ENCODE measurements at regions not wholly inside any gene's neighbourhood (a gene's known extent, or its start where the extent isn't known, plus 50 kb on each side); places are given as distances from the start of the nearest gene placed in this dataset.

DNA sequence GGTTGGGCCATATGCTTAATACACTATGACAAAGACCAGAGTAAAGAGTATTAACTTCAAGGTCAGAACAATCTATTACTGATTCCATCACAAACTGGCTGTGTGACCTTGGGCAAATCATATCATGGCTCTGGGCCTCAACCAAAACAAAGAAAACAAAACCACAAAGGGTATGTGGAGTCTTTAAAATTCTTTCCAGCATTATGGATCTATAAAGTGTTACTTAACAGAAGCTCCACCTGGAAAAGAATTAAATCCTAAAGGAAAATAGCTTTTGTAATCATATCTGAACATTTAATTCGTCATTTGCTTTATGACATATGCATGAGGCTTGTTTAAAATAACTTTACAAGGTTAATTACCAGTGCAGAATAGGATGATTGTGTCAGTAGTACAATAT is 265.5 kb downstream of the SATB1 start:
- H3K27ac ChIP-seq, result no peak overlapping the region
- TF ChIP-seq POLR2A (IDR thresholded peaks at IDR 0.05) (no peak), EP300 (IDR thresholded peaks at IDR 0.05) (no peak), POLR2AphosphoS5 (IDR thresholded peaks at IDR 0.05) (no peak)
- TF ChIP-seq, protein P1, sequence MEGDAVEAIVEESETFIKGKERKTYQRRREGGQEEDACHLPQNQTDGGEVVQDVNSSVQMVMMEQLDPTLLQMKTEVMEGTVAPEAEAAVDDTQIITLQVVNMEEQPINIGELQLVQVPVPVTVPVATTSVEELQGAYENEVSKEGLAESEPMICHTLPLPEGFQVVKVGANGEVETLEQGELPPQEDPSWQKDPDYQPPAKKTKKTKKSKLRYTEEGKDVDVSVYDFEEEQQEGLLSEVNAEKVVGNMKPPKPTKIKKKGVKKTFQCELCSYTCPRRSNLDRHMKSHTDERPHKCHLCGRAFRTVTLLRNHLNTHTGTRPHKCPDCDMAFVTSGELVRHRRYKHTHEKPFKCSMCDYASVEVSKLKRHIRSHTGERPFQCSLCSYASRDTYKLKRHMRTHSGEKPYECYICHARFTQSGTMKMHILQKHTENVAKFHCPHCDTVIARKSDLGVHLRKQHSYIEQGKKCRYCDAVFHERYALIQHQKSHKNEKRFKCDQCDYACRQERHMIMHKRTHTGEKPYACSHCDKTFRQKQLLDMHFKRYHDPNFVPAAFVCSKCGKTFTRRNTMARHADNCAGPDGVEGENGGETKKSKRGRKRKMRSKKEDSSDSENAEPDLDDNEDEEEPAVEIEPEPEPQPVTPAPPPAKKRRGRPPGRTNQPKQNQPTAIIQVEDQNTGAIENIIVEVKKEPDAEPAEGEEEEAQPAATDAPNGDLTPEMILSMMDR (IDR thresholded peaks at IDR 0.05), result no peak
- WGBS, 2 donors, result 69 to 84% methylated on average over 1 of the region's 1 CpG
- no peaks in the 10 kb centered on the region for H3K4me1 ChIP-seq
- DNase-seq, result no peak
- ATAC-seq (ENCODE audit: low FRiP score in 2 of 2), result no peak
- H3K9me3 ChIP-seq, result no peaks in the 10 kb centered on the region
- no peaks in the 10 kb centered on the region for H3K36me3 ChIP-seq
- H3K27me3 ChIP-seq, result no peaks in the 10 kb centered on the region
- no peak overlapping the region for H3K4me3 ChIP-seq

DNA sequence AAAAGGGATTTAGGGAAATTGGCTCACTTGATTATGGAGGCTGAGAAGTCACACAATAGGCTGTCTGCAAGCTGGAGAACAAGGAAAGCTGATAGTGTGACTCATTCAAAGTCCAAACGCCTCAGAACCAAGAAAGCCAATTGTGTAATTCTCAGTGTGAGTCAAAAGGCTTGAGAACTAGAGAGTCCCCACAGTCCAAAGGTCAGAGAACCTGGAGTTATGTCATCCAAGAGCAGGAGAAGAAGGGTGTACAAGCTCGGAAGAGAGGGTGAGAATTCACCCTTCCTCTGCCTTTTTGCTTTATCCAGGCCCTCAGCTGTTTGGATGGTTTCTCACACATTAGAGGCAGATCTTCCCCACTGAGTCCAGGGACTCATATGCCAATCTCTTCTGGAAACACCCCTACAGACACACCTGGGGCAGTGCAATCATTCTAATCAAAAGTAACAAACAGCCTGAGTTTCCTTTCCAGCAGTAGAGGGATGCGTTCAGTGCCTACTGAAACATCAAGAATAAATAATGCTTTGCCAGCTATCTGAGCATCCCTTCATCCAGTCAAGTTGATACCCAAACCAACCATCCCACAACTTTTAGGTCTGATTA is 271.5 kb downstream of the SATB1 start:
- TF ChIP-seq POLR2A (IDR thresholded peaks at IDR 0.05) (no peak), EP300 (IDR thresholded peaks at IDR 0.05) (no peak), POLR2AphosphoS5 (IDR thresholded peaks at IDR 0.05) (no peak)
- TF ChIP-seq, protein P1 (IDR thresholded peaks at IDR 0.05), result no peak
- Histone ChIP-seq H3K4me1 (no peaks in the 10 kb centered on the region), H3K27me3 (no peaks in the 10 kb centered on the region), H3K4me3 (no peak overlapping the region), H3K27ac (no peak overlapping the region), H3K9me3 (no peaks in the 10 kb centered on the region), H3K36me3 (no peaks in the 10 kb centered on the region)
- ATAC-seq (ENCODE audit: low FRiP score in 2 of 2), result no peak
- DNase-seq, result no peak
- 49 to 59% methylated on average over 3 of the region's 3 CpGs for WGBS, 2 donors

DNA sequence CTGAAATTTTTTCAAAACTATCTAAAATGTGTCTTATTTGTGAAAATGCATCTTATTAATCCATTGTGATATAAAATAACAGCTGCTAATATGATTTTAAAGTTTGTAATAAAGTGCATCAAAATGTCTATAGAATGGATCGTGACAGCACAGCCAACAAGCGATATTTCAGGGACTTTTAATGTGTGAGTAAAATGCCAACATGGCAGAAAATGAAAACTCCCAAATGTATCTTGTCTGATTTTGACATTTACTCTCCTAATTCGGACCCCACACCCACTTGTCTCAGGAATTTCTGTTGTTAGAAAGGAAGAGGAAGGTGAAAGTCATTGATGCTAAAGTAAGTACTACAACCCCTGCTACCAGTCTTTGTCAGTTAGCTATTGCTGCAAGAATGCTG is 273.9 kb downstream of the SATB1 start:
- no peak for TF ChIP-seq POLR2AphosphoS5 (IDR thresholded peaks at IDR 0.05)
- TF ChIP-seq, protein P1 (IDR thresholded peaks at IDR 0.05), result no peak
- TF ChIP-seq POLR2A (IDR thresholded peaks at IDR 0.05), result no peak
- TF ChIP-seq EP300 (IDR thresholded peaks at IDR 0.05), result no peak
- H3K27ac ChIP-seq, result no peak overlapping the region

DNA sequence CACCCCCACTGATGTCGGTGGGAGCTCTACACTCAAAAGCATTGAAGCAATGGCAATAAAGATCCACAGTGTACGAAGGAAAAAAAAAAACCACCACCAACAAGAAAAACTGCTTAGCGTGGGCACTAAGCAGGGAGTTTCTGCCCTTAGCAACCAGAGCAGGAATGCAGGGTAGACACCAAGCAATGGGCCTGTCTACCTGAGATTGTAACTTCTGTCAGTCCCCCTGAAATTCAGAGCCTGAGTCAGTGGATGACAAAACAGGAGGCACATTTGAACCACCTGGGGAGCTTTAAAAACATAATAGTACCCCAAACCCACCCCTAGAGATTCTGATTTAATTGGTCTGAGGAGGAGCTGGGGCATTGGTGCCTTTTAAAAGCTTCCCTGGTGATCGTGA is 275.2 kb downstream of the SATB1 start:
- ATAC-seq (ENCODE audit: low FRiP score in 2 of 2) (no peak), DNase-seq (no peak)
- no peaks in the 10 kb centered on the region for H3K36me3 ChIP-seq
- H3K4me1 ChIP-seq, result no peaks in the 10 kb centered on the region
- TF ChIP-seq, protein P1 (IDR thresholded peaks at IDR 0.05), result no peak
- no peak for TF ChIP-seq POLR2AphosphoS5 (IDR thresholded peaks at IDR 0.05)
- TF ChIP-seq EP300 (IDR thresholded peaks at IDR 0.05), result no peak
- TF ChIP-seq POLR2A (IDR thresholded peaks at IDR 0.05), result no peak
- no peak overlapping the region for H3K4me3 ChIP-seq
- no peaks in the 10 kb centered on the region for H3K27me3 ChIP-seq
- no peak overlapping the region for H3K27ac ChIP-seq
- no peaks in the 10 kb centered on the region for H3K9me3 ChIP-seq
- 78 to 85% methylated on average over 4 of the region's 4 CpGs for WGBS, 2 donors

More for the DNA sequence above, 273.9 kb downstream of the SATB1 start:
- Histone ChIP-seq H3K9me3 (no peaks in the 10 kb centered on the region), H3K4me1 (no peaks in the 10 kb centered on the region), H3K4me3 (no peak overlapping the region), H3K27me3 (no peaks in the 10 kb centered on the region), H3K36me3 (no peaks in the 10 kb centered on the region)
- no peak for ATAC-seq (ENCODE audit: low FRiP score in 2 of 2)
- DNase-seq, result no peak
- 78 to 79% methylated on average over 3 of the region's 3 CpGs for WGBS, 2 donors

DNA sequence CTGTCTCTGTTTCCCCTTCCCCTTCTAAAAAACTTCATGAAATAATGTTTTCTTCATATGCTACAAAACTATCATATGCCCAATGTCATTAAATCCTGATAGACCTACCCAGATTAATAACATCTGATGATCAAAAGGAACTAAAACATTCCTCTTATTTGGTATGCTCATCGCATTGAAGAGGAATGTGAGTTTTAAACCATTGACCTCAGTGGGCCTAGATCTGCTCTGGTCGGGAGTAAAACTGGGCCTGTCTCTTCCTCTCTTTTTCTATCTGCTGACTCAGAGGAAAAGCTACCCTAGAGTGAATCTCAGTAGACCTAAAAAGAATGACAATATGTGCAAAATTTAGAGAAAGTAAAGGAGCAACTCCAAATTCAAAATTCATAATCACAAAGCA is 275.8 kb downstream of the SATB1 start:
- no peak for TF ChIP-seq EP300 (IDR thresholded peaks at IDR 0.05)
- no peak for TF ChIP-seq POLR2AphosphoS5 (IDR thresholded peaks at IDR 0.05)
- no peak for TF ChIP-seq POLR2A (IDR thresholded peaks at IDR 0.05)
- TF ChIP-seq, protein P1 (IDR thresholded peaks at IDR 0.05), result no peak
- WGBS, 2 donors, result 80 to 91% methylated on average over 2 of the region's 2 CpGs
- Histone ChIP-seq H3K4me1 (no peaks in the 10 kb centered on the region), H3K4me3 (no peak overlapping the region), H3K27ac (no peak overlapping the region), H3K36me3 (no peaks in the 10 kb centered on the region), H3K27me3 (no peaks in the 10 kb centered on the region), H3K9me3 (no peaks in the 10 kb centered on the region)
- no peak for DNase-seq
- no peak for ATAC-seq (ENCODE audit: low FRiP score in 2 of 2)
